OCI-LY3 (cell line): ENCODE measurements at regions not wholly inside any gene's neighbourhood (a gene's known extent, or its start where the extent isn't known, plus 50 kb on each side); places are given as distances from the start of the nearest gene placed in this dataset.

Experiments used
- EZH2phosphoT487 ChIP-seq: fragments of 200-600 bp; shearing (Covaris generic); IDR thresholded peaks from 2 replicates; pipeline ENCODE4 v1.6.1; 2018; ENCODE audit warnings: antibody characterized with exemption, mixed run types, low read depth
- TF ChIP-seq, protein P1 (sequence below): fragments of 200-600, 300-600 bp; sonication (generic); IDR thresholded peaks from 2 replicates; pipeline ENCODE4 v1.5.1; 2014; ENCODE audit warnings: antibody characterized with exemption, low read length, low read depth

DNA sequence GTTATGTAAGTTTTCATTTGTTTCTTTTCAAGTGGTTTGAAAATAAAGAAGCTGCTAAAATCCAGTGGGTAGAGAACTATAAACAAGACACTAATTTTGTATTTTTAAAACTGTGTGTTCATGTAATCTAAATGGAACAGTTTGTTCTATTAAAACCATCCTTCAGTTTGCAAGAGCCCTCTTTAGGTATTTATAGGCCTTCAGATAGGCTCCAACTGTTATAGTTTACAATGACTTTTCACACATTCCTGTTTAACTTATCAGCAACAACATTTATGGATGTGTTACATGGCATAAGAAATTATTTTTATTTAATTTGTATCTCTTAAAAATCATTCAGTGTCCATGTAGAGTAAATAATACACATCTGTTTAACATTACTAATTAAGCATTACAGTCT is 126.7 kb upstream of the SLCO6A1 start:
- TF ChIP-seq, protein P1, sequence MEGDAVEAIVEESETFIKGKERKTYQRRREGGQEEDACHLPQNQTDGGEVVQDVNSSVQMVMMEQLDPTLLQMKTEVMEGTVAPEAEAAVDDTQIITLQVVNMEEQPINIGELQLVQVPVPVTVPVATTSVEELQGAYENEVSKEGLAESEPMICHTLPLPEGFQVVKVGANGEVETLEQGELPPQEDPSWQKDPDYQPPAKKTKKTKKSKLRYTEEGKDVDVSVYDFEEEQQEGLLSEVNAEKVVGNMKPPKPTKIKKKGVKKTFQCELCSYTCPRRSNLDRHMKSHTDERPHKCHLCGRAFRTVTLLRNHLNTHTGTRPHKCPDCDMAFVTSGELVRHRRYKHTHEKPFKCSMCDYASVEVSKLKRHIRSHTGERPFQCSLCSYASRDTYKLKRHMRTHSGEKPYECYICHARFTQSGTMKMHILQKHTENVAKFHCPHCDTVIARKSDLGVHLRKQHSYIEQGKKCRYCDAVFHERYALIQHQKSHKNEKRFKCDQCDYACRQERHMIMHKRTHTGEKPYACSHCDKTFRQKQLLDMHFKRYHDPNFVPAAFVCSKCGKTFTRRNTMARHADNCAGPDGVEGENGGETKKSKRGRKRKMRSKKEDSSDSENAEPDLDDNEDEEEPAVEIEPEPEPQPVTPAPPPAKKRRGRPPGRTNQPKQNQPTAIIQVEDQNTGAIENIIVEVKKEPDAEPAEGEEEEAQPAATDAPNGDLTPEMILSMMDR = no peak
- TF ChIP-seq EZH2phosphoT487 = no peak
